Loucy (cell line): ENCODE measurements at regions not wholly inside any gene's neighbourhood (a gene's known extent, or its start where the extent isn't known, plus 50 kb on each side); places are given as distances from the start of the nearest gene placed in this dataset.
"Not testable (repeated sequence)": the region's sequence is repeated elsewhere in the genome, so short reads cannot be mapped to it uniquely, and the experiment has no call there.

Source experiments
- H2AFZ ChIP-seq: fragments of 200-600 bp; sonication (generic); 2 replicates; pipeline ENCODE4 v1.6.0; 2016; ENCODE audit warnings: antibody characterized with exemption, mild to moderate bottlenecking, low read length, moderate library complexity
- H3F3A ChIP-seq: fragments of 200-600 bp; 2 replicates; pipeline ENCODE4 v1.6.0; 2016; ENCODE audit warnings: antibody characterized with exemption, low read depth, mild to moderate bottlenecking
- H3K27me3 ChIP-seq: fragments of 200-600 bp; sonication (generic); 2 replicates; pipeline ENCODE4 v1.6.1; 2014; ENCODE audit warnings: low read length, mild to moderate bottlenecking; ENCODE audit not compliant: insufficient read depth, poor library complexity, severe bottlenecking
- H3K36me3 ChIP-seq: fragments of 200-600 bp; sonication (generic); 2 replicates; pipeline ENCODE4 v1.6.1; 2016; ENCODE audit warnings: low read length; ENCODE audit not compliant: insufficient read depth
- H3K4me1 ChIP-seq: fragments of 200-600 bp; sonication (generic); 2 replicates; pipeline ENCODE4 v1.5.1; 2014; ENCODE audit warnings: low read length, mild to moderate bottlenecking; ENCODE audit not compliant: insufficient read depth, poor library complexity, severe bottlenecking
- H3K4me2 ChIP-seq: fragments of 200-600 bp; sonication (generic); 2 replicates; pipeline ENCODE4 v1.6.0; 2014; ENCODE audit warnings: antibody characterized with exemption, low read length, low read depth, mild to moderate bottlenecking; ENCODE audit not compliant: poor library complexity, severe bottlenecking
- H3K4me3 ChIP-seq: fragments of 200-600 bp; sonication (generic); 2 replicates; pipeline ENCODE4 v1.5.1; 2014; ENCODE audit warnings: low read length, mild to moderate bottlenecking, mixed read lengths; ENCODE audit not compliant: poor library complexity, severe bottlenecking
- H3K79me2 ChIP-seq: fragments of 200-600 bp; sonication (generic); 2 replicates; pipeline ENCODE4 v1.6.1; 2014; ENCODE audit warnings: low read length; ENCODE audit not compliant: insufficient read depth
- H3K9ac ChIP-seq: fragments of 200-600 bp; sonication (generic); 2 replicates; pipeline ENCODE4 v1.6.0; 2014; ENCODE audit warnings: mild to moderate bottlenecking, low read depth, low read length, moderate library complexity; ENCODE audit not compliant: poor library complexity, severe bottlenecking
- H3K9me2 ChIP-seq: fragments of 200-600 bp; sonication (generic); replicated peaks from 2 replicates; pipeline ENCODE4 v1.6.1; 2016; ENCODE audit warnings: low read depth, low read length, mixed read lengths
- H3K9me3 ChIP-seq: fragments of 200-600 bp; sonication (generic); 2 replicates; pipeline ENCODE4 v1.6.1; 2014; ENCODE audit warnings: mild to moderate bottlenecking, antibody characterized with exemption, low read length, low read depth; ENCODE audit not compliant: insufficient read depth
- H4K20me1 ChIP-seq: fragments of 200-600 bp; sonication (generic); 2 replicates; pipeline ENCODE4 v1.6.0; 2014; ENCODE audit warnings: antibody characterized with exemption, low read length, mild to moderate bottlenecking; ENCODE audit not compliant: insufficient read depth, poor library complexity, severe bottlenecking
- CTCF ChIP-seq: fragments of 200-600 bp; sonication (generic); conservative IDR thresholded peaks from 2 replicates; pipeline ENCODE4 v1.5.1; 2014; ENCODE audit warnings: mild to moderate bottlenecking, antibody characterized with exemption, low read length
- EZH2phosphoT487 ChIP-seq: fragments of 200-600 bp; IDR thresholded peaks from 2 replicates; pipeline ENCODE4 v1.6.1; 2018; ENCODE audit warnings: antibody characterized with exemption, mild to moderate bottlenecking, moderate library complexity, borderline replicate concordance

GRCh38 chr5:26339576-26339975 lies 698.8 kb downstream of the CDH9 start:
- H4K20me1 ChIP-seq: no peaks in the 10 kb centered on the region
- TF ChIP-seq EZH2phosphoT487 (no peak), CTCF (no peak)
- no peaks in the 10 kb centered on the region for H3K4me1 ChIP-seq
- H3F3A ChIP-seq: no peaks in the 10 kb centered on the region
- no peaks in the 10 kb centered on the region for H3K9me2 ChIP-seq
- no peaks in the 10 kb centered on the region for H3K79me2 ChIP-seq
- H2AFZ ChIP-seq: no peak overlapping the region
- no peaks in the 10 kb centered on the region for H3K9me3 ChIP-seq
- H3K4me2 ChIP-seq: no peak overlapping the region
- no peaks in the 10 kb centered on the region for H3K36me3 ChIP-seq
- no peaks in the 10 kb centered on the region for H3K27me3 ChIP-seq
- H3K4me3 ChIP-seq: no peak overlapping the region
- H3K9ac ChIP-seq: no peak overlapping the region

- Histone ChIP-seq H3K9me2 (no peaks in the 10 kb centered on the region), H3K79me2 (no peaks in the 10 kb centered on the region), H3K4me3 (no peak overlapping the region), H2AFZ (no peak overlapping the region), H4K20me1 (no peaks in the 10 kb centered on the region), H3K9ac (no peak overlapping the region), H3K9me3 (no peaks in the 10 kb centered on the region), H3K4me1 (no peaks in the 10 kb centered on the region), H3K4me2 (no peak overlapping the region), H3K27me3 (no peaks in the 10 kb centered on the region), H3F3A (no peaks in the 10 kb centered on the region), H3K36me3 (no peaks in the 10 kb centered on the region)
- TF ChIP-seq EZH2phosphoT487 (no peak), CTCF (peak; percentile 46)
Measured at GRCh38 chr5:26329562-26330189, 708.7 kb downstream of the CDH9 start.

- H3K9ac ChIP-seq: no peak overlapping the region
- H2AFZ ChIP-seq: no peak overlapping the region
- no peak overlapping the region for H3K4me2 ChIP-seq
- H3K9me3 ChIP-seq: no peaks in the 10 kb centered on the region
- no peaks in the 10 kb centered on the region for H3K79me2 ChIP-seq
- no peaks in the 10 kb centered on the region for H3K27me3 ChIP-seq
- no peaks in the 10 kb centered on the region for H3K4me1 ChIP-seq
- H3K9me2 ChIP-seq: no peaks in the 10 kb centered on the region
- no peak for TF ChIP-seq EZH2phosphoT487
- no peak for TF ChIP-seq CTCF
- no peak overlapping the region for H3K4me3 ChIP-seq
- H3K36me3 ChIP-seq: no peaks in the 10 kb centered on the region
- no peaks in the 10 kb centered on the region for H3F3A ChIP-seq
- H4K20me1 ChIP-seq: no peaks in the 10 kb centered on the region
Measured at GRCh38 chr5:26326153-26326759, 712.1 kb downstream of the CDH9 start.

GRCh38 chr5:26325432-26325831 lies 713.0 kb downstream of the CDH9 start:
- not testable (repeated sequence) for H4K20me1 ChIP-seq, H3K36me3 ChIP-seq, H3K4me1 ChIP-seq, H3K9me3 ChIP-seq, H3K9me2 ChIP-seq, H3F3A ChIP-seq, H3K9ac ChIP-seq, H3K79me2 ChIP-seq, H3K27me3 ChIP-seq, H3K4me3 ChIP-seq, H2AFZ ChIP-seq, H3K4me2 ChIP-seq

- not testable (repeated sequence) for H3F3A ChIP-seq, H3K36me3 ChIP-seq, H3K4me2 ChIP-seq, H3K9me3 ChIP-seq, H3K4me3 ChIP-seq, H3K9ac ChIP-seq, H4K20me1 ChIP-seq, H3K4me1 ChIP-seq, H3K9me2 ChIP-seq, H3K79me2 ChIP-seq, H2AFZ ChIP-seq, H3K27me3 ChIP-seq
Measured at GRCh38 chr5:26324273-26324895, 714.0 kb downstream of the CDH9 start.
